AG08396 (cell line): ENCODE measurements at regions not wholly inside any gene's neighbourhood (a gene's known extent, or its start where the extent isn't known, plus 50 kb on each side); places are given as distances from the start of the nearest gene placed in this dataset.

Experiments
- DNase-seq: peaks from one replicate; pipeline ENCODE4 v3.0.0; 2012; ENCODE audit warnings: low spot score, mixed read lengths

DNA sequence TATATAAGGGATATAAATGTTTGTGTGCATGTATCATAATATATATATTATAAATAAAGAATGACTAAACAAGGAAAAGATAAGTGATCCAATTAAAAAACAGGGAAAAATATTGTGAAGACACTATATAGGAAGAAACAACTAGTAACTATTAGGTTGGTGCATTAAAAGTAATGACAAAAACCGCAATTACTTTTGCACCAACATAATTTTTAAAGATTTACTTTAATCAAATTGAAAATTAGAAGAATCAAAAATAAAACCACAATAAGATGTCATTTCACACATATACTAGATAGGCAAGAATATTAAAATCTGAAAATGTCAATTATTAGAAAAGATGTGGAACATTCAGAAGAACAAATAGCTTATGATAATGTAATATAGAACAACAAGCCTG lies 595.9 kb downstream of the KCNJ3 start:
- DNase-seq = no peak

DNA sequence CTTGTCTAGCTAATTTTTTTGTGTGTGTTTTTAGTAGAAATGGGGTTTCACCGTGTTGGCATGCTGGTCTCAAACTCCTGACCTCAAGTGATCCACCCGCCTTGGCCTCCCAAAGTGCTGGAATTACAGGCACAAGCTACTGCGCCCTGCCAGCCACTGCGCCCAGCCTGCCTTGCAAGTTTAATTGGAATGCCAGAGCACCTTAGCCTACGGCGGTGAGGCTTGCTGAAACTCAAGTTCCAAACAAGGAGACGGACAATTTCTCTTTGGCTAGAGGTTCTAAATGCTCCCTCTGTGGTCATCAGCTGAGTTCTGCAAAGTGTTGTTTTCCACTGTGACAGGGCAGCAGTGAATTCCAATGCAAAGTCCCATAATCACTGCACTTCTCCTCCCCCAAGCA lies 583.4 kb downstream of the KCNJ3 start:
- DNase-seq = no peak

DNA sequence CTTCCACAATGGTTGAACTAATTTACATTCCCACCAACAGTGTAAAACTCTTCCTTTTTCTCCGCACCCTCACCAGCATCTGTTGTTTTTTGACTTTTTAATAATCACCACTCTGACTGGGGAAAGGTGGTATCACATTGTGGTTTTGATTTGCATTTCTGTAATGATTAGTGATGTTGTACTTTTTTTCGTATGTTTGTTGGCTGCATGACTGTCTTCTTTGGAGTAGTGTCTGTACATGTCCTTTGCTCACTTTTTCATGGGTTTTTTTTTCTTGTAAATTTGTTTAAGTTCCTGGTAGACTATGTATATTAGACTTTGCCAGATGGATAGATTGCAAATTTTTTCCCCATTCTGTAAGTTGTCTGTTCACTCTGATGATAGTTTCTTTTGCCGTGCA lies 574.8 kb downstream of the KCNJ3 start:
- DNase-seq = no peak

DNA sequence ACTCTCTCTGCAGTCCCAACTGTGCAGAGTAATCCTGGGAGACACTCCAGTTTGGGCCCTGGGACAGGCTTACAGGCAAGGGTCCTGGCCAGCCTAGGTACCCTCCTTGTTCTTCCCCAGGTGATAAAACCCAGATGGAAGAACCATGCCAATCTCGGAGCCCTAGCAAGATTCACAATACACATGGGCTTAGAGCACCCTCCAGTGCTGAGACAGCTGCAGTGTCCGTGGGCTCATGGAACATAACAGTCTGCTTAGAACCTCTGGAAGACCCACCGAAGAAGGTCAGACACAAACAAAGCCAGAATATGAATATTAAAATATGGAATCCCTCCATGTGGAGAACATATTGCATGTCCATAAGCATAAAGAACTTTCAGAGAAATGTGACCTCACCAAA lies 568.1 kb downstream of the KCNJ3 start:
- DNase-seq = no peak

DNA sequence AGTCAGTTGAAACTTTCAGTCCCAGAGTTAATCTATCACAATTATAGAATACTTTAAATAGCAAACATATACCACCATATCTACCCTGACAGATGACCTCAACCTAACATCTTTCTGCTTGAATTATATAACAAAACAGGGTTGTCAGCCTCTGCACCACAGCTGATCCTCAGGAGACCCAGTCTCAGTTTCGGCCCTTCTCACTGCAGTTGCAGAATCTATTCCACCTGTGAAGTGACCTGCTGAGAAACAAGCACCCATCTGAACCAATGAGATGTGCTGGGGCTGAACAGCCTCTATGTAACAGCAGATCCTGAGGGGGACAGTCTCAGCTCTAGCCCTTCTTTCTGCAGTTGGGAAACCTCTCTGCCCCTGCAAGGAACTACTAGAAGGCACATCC lies 567.6 kb downstream of the KCNJ3 start:
- DNase-seq = no peak

DNA sequence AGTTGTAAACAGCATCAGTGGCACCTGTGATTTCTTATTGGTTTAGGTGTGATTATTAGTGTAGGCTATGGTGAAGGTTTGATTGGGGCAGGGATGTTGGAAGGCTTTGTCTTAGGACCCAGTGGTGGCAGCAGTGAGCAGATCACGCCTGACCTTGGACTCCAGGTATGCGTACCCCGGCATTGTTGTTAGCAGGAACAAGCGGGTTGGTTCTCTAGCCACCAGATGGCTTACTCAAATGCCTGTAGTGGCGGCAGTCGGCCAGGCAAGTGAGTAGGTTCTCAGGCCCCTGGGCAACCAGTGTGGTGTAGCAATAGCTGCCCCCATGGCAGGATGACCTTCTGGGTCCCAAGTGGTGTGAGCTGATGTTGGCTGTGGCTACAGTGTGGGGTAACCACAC lies 558.3 kb downstream of the KCNJ3 start:
- no peak for DNase-seq

DNA sequence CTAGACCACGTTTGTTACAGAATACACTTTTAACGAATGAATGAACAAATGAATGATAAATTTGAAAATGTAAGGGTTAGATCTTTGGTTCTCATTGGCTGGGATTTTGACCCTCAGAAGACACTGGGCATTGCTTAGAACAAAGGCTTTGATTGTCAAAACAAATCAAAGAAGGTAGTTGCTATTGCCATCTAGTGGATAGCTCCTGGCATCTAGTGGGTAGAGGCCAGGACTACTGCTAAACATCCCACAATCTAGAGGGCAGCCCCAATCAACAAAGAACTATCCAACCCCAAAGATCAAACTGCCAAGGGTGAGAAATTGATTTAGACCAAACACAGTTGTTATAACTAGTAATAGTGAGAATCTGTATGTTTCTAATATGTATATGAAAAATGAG lies 552.3 kb downstream of the KCNJ3 start:
- no peak for DNase-seq

DNA sequence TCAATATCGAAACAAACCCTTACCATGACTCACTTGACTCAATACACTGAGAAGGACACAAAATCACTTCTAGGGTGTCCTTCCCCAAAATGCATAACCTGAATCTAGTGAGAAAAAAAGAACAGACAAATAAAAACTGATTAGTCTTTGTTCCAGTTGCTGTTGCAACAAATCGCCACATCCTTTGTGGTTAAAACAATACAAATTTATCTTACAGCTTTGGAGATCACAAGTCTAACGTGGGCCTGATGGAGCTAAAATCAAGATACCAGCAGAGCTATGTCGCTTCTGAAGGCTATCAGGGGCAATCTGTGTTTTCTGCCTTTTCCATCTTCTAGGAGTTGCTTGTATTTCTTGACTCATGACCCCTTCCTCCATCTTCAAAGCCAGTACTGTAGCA lies 541.7 kb downstream of the KCNJ3 start:
- no peak for DNase-seq

DNA sequence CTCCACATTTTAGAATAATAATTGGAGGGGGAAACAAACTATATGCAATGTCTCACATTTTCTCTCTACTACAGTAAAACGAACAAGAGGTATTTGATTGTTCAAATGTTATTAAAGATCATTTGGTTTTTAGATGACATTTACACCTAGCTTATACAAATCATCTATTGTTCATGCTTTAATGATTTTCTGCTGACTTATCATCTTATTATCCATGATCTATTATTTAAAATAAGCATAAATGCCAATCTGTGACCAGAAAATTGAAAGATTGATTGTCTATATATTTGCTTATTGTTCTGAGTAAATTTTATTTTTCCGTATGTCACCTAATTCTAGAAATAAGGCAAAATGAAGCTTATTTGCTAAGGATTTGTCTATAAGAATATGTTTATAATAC lies 537.2 kb downstream of the KCNJ3 start:
- DNase-seq = no peak

DNA sequence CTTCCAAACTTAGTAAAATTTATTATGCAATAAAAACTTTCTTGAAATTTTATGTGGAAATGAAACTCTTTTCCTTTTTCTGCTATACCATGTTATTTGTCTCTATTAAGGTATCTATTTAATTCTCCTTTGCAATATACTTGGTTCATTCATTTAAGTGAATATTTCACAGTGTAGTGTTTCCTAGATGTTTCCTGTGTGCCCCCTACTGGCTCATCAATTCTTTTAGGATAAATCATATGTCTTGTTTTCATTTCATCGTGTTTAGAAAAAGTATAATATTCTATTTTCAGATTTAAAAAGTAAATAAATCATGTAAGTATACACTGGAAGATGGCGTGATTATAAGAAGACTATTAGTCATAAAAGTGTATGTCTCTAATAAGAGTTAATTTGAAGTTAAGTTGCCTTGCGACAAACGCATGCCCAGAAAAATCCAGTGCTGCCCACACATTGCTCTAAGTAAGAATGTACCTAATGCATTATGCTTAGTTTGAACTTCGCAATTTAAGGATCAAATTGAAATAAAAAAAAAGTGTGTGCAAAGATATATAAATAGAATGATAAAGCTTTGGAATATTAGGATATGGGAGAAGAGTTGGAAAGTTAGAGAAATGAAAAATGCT lies 525.4 kb downstream of the KCNJ3 start:
- no peak for DNase-seq

DNA sequence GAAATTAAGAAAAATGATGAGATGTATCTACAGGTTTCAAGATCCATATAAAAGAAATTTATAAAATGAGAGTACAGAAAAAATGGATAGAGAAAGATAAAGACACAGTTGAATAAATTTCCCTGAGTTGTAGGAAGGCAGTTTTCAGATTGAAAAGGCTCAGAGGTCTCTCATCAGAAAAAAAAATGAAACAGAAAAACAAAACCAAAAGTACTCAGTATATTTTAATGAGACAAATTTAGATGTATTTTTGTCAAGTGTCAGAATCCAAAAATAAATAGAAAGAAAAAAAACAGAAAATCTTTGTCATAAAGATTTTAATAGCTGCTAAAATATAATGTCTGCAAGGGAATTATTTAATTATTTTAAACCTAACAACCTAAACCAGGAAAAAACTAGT lies 520.5 kb downstream of the KCNJ3 start:
- no peak for DNase-seq

DNA sequence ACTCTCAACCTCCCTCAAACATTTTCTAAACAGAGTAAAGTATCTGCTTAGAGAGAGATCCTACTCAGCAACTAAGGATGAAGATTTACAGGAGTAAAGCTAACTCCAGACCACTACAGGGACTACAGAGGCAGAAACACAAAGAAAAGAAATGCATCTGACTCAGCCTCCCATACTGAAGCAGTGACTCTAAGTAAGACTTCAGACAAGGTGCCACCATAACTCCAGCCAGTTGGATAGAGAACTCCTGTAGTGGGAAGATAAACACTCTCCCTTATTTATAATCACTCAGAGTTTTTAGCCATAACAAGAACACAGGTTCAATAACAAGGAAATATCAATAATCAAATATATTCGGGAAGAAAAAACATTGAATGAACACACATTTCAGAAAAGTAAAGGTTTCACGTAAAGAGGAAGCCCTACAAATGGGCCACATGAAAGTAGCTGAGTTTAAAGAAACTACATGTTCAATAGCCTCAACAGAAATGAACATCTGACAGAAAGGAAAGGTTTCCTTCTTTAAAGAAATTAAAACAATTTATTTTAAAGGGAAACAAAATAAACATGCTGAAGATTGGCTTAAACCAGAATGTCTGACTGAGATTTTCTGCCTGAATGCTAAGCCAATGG lies 519.9 kb downstream of the KCNJ3 start:
- DNase-seq = no peak

DNA sequence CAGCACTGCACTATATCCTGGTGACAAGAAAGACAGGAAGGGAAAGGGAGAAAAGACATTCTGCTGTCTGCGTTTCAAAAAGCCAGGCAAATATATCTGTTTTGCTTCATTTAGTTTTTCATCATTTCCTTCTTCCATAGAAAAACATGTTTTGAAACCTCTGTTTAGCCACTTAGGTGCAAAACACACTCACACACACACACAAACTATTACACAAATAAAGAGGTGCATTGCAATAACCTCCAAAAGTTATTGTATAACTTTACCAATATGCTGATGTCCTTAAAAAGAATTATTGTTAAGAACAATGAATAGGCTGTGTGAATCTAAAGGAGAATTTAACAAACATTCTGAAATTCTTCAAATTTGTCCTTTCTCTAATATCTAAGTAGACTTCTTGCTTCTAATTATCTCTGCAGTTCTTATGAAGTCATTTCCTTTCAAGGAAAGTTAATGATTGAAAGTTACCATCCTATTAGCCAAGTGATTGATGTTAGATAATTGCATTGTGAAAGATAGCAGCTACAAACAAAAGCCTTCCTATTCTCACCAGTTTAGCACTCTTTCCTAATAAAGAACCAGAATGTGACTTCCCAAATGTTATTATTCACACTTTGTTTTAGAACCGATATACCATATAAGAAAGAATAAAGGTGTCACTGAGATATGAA lies 516.7 kb downstream of the KCNJ3 start:
- no peak for DNase-seq

DNA sequence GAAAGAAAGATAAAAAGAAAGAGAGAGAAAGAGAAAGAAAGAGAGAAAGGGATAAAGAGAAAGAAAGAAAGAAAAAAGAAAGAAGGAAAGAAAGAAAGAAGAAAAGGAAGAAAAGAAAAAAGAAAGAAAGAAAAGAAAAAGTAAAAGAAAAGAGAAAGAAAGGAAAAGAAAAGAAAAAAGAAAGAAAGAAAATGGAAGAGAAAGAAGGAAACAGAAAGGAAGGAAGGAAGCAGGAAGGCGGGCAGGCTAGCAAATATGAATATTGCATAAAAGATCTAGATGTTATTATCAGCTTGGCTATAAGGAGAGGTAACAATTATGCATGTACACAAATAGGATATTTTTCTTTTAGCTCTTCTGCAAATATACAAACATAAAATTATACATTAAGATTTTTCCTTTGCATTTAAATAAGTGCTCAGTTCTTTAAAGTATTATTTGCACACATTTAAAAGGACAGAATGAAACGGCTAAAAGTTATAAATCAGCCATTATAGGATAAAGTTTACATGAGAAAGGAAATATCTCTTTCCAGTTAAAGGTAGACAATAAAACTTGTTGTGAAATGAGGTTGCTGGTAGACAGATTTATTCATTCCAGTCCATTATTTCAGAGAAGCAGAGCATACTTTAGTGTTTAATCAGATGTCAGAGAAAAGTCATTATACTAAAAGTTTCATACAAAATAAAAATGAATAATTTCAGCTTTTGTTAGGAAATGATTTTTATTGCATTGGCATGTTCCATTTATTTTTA lies 511.4 kb downstream of the KCNJ3 start:
- no peak for DNase-seq

DNA sequence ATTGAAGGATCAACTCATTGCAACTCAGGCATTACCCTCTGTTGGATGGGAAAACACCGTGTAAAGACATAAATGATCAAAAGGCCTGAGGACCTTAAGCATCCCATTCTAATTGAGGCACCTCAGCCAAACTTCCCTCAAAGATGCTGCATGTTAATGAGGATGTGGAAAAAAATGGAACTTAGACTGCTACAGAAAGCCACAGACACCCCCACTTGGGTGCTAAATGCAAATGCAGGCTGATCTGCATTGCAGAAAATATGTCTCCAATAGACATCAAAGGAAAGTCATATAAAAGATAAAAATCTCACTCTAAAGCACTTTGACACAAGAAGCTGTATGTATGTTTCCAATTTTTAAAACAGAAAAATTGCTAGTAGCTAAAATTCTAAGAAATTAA lies 504.7 kb downstream of the KCNJ3 start:
- DNase-seq = no peak

DNA sequence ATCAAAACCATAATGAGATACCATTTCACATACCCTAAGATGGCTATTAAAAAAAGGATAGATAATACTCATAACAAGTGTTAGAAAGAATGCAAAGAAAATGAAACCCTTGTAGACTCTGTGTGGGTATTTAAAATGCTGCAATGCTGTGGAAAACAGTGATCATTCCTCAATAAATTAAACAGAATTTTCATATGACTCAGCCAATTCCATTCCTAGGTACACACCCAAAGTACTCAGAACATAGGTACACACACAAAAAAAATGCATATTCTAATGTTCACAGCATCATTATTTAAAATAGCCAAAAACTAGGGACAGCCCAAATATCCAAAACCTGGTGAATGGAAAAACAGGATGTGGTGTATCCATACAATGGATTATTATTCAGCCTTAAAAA lies 502.3 kb downstream of the KCNJ3 start:
- DNase-seq = no peak

DNA sequence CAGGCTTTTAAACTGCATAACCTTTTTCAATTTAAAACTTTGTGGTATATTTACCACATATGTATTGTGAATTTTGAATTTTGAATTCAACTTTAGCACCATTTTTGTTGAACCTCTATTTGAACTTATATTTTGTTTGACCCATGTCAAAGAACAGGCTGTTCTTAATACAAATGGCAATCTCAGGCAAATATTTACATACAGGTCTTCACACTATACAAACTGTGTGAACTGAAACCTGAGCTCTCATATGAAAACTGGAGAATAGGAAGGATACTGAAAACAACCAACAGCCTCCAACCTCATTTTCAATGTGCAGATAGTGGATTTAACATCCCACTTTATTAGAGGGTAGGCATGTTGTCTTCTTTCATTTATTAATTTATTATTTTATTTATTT lies 491.8 kb downstream of the KCNJ3 start:
- no peak for DNase-seq

DNA sequence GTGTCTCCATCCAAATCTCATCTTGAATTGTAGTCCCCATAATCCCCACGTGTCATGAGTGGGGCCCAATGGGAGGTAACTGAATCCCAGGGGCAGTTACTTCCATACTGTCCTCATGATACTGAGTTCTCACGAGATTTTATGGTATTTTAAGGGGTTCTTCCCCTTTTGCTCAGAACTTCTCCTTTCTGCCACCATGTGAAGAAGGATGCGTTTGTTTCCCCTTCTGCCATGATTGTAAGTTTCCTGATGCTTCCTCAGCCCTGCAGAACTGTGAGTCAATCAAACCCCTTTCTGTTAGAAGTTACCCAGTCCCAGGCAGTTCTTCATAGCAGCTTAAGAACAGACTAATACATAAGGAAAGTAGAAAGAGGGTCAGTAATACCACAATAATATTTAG lies 480.4 kb downstream of the KCNJ3 start:
- DNase-seq = no peak

DNA sequence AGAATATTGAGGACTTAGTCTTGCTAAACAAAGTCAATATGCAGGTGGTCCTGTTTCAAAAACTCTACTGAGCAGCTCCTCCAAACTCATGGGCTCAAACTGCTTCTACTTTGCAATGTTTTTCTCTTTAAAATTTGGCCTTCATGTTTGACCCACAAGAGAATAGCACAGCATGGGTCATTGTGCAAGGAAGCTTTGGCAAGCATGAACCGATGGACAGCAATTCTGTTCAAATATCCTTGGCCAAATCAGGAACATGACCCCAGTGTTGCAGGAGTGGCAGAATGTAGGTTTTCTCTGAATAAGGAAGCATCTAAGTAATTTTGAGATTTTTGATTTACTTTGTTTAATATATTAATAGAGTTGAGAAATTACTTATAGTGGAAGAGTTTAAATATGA lies 477.9 kb downstream of the KCNJ3 start:
- no peak for DNase-seq

DNA sequence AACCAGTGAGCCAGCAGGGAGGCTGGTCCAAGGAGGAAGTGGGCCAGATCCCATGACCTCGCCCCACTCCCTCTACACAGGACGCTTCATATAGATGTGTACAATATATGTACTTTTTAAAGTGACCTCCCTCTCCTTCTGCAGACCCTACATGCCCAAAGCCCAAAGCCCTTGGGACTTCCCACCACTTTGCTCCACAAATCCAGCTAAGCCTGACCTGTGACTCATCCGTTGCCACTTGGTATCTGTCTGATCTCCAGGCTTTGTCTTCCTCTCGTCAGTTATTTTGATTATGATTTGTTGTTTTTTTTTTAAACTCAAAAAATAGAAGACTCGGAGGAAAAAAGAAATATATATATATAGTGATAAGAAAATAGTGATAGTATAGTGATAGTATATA lies 470.8 kb downstream of the KCNJ3 start:
- no peak for DNase-seq

DNA sequence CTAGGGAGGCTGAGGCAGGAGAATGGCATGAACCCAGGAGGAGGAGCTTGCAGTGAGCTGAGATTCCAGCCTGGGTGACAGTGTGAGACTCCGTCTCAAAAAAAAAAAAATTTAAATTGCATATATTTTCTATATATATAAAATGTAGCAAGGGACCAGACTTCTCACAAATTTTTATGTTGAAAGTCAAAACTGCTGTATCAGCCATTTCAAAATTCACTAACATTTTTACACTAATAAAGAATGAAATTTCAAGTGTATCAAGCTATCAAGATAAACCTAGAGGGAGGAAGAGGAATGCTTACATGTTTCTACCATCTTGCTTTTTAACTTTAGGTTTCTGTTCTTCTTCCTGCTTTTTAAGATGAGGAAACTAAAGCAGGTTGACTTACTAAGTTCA lies 464.0 kb downstream of the KCNJ3 start:
- no peak for DNase-seq

DNA sequence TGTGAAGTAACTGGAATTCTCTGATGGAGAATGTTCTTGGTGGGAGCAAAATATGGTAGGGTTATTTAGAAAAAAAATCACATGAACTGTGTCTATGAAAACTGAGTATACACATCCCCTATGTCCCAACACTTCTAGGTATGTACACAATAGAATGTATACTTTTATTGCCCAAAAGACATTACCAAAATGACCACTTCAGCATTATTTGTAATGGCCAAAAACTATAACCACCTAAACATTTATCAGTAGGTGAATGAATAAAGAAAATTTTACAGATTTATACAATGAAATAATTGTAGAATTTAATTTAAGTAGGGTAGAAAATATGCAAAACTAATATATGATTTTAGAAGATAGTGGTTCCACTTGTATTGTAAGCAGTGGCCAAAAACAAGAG lies 462.8 kb downstream of the KCNJ3 start:
- DNase-seq = no peak

DNA sequence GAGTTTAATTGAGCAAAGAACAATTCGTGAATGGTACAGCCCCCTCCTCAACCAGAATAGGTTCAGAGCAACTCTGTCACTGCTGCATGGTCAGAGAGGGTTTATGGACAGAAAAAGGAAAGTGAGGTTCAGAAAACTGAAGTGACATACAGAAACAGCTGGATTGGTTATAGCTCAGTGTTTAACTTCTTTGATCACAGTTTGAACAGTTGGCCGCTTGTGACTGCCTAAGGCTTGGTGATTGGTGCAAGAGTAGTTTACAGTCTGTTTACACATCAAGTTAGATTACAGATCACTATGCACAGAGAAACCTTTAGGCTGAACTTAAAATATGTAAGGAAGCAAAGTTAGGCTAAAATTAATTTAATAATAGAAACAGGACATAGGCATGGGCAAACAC lies 459.2 kb downstream of the KCNJ3 start:
- no peak for DNase-seq
